HG03565 (cell line): ENCODE measurements at regions not wholly inside any gene's neighbourhood (a gene's known extent, or its start where the extent isn't known, plus 50 kb on each side); places are given as distances from the start of the nearest gene placed in this dataset.
"Not testable (repeated sequence)": the region's sequence is repeated elsewhere in the genome, so short reads cannot be mapped to it uniquely, and the experiment has no call there.

Experiments
- ATAC-seq: cut with Tn5 transposase; IDR thresholded peaks from one replicate; pipeline ENCODE4 v1.9.1; 2021; ENCODE audit warnings: mild to moderate bottlenecking, moderate library complexity; ENCODE audit not compliant: unreplicated experiment

GRCh38 chr1:57532299-57532698, 108.4 kb upstream of the DAB1 start:
- no peak for ATAC-seq

DNA sequence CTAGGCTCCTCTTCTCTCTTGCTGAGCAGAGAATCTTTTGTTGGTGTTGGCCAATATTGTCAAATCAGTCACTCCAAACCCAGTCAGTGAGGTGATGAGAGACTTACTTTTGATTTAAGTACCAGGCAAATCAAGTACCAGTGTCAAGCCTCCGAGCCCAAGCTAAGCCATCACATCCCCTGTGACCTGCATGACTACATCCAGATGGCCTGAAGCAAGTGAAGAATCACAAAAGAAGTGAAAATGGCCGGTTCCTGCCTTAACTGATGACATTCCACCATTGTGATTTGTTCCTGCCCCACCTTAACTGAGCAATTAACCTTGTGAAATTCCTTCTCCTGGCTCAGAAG, 107.0 kb upstream of the DAB1 start:
- ATAC-seq = not testable (repeated sequence)

DNA sequence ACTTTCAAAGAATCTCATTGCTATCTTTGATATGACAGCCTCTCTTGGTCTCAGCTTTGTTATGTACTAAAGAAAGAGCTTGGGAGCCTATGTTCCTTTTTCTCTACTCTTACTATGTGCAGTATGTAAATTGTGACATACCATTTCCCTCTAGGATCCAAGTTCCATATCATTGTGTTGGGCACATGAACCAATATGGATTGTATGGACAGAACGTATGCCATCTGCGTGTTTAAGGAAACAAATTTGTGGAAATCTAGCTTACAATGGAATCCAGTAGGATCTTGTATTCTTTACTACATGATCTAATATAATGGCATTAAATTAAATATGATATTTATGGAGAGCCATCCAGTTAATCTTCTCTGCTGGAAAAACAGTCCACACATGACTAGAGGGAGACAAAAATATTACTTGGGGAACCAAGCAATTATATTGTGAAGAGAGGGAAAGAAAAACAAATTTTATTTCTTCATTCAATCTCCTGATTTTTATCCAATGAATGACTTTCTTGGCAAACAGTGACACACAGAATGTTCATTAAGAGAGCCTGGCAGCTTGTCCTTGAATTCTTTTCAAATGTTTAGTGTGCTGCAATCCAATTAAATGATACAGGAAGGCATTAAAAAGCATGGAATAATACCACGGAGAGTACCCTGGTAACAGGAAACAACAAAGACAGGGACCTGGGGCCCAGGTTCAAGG, 106.5 kb upstream of the DAB1 start:
- no peak for ATAC-seq

DNA sequence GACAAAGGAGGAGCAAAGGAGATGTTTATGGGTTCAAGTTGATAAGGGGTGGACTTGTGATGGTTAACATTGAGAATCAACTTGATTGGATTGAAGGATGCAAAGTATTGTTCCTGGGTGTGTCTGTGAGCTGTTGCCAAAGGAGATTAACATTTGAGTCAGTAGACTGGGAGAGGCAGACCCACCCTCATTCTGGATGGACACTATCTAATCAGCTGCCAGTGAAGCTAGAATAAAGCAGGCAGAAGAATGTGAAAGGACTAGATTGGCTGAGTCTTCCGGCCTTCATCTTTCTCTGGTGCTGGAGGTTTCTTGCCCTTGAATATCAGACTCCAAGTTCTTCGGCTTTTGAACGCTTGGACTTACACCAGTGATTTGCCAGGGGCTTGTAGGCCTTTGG, 98.7 kb upstream of the DAB1 start:
- no peak for ATAC-seq

DNA sequence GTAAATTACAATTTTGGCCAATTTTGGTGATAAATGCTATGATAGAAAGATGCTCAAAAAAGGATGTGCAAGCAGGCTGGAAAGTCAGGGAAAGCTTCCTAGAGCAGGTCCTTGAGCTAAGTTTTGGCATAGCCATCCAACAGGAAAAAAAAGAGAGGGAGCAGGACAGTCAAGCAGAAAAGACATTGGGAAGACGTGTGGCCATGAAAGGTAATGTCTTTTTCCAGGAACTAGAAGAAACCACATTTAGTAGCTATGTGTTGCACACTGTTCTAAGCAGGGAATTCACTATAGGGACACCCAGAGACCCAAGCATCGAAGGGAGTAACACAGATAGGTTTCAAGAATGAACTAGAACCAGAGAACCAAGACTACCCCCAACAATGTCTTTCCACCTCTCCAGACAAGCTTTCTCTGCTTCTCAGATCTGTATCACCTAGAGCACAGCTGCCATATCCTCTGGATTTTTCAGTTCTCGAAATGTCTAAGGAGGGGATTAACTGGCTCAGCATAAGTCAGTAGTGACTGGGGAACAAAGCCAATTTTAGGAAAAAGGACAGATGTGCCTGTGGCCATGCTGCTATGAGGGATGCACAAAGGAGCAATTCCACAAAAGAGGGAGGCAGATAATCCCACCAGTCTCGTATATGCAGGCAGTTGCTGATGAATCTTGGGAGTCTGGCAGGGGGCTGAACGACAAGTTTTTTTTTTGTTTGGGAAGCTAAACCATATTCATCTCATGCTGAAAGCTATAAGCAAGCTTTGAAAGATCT, 97.1 kb upstream of the DAB1 start:
- ATAC-seq = no peak

GRCh38 chr1:57518496-57518895, 94.6 kb upstream of the DAB1 start:
- no peak for ATAC-seq

- no peak for ATAC-seq
Measured at GRCh38 chr1:57517587-57518374, 93.9 kb upstream of the DAB1 start.

- ATAC-seq = no peak
Measured at GRCh38 chr1:57512386-57512785, 88.5 kb upstream of the DAB1 start.

DNA sequence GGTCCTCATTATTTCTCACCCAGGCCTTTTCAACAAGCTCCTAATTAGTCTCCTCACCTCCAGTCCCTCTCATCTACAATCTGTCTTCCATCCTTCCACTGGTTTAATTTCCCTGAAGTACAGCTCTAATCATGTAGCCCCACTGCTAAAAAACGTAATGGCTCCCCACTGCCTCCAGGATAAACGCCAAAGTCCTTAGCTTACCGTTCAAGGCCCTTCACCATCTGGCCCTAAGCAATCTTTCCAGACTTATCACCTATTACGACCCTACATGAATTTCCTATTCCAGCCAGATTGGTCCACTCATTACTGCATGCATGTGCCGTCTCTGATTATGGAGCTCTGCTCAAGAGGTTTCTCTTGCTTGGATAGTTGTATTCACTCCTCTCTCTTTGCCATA, 83.1 kb upstream of the DAB1 start:
- no peak for ATAC-seq

DNA sequence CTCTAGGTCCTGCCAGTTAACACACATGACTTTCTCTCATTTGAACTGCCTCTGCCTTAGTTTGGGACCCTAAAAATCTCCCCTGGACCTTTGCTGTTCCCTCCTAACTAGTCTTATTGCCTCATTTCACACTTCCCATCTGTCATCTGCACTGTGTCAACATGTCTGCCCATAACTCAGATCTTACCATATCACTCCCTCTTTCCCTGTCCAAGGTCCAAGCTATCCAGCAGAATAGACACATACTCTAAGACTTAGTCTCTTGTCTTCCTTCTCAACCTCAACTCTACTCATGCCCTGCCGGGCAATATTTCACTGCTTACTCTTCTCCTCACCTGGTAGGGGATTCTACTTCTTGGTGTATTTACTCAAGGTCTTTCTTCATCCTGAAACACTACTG, 79.5 kb upstream of the DAB1 start:
- ATAC-seq = no peak

- no peak for ATAC-seq
Measured at GRCh38 chr1:57500136-57500830, 76.4 kb upstream of the DAB1 start.

GRCh38 chr1:57494530-57495079, 70.7 kb upstream of the DAB1 start:
- ATAC-seq = no peak

DNA sequence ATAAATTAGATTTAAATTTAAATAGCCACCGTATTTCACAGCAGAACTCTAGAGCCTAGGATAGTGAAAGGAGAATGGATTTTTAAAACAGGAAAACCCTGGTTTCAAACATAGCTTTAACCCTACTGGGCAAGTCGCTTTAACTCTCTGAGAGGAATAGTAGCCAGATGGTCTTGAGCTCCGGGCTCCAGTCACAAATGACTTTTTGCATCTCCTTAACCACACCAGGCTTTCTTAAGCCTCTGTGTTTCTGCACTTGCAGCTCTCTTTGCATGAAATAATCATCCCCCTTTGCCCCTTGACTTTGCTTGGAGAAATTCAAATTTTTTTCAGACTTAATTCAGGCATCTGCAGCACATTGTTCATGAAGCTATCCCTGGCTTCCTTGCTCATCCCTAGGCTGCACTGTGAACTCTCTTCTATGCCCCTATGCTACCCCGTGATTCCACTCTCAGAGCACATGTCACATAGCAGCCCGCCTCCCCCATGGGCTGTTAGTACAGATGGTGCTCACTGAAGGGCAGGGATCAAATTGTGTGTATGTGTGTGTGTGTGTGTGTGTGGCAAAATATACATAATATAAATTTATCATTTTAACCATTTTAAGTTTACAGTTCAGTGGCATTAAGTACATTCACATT, 68.8 kb upstream of the DAB1 start:
- ATAC-seq = no peak

DNA sequence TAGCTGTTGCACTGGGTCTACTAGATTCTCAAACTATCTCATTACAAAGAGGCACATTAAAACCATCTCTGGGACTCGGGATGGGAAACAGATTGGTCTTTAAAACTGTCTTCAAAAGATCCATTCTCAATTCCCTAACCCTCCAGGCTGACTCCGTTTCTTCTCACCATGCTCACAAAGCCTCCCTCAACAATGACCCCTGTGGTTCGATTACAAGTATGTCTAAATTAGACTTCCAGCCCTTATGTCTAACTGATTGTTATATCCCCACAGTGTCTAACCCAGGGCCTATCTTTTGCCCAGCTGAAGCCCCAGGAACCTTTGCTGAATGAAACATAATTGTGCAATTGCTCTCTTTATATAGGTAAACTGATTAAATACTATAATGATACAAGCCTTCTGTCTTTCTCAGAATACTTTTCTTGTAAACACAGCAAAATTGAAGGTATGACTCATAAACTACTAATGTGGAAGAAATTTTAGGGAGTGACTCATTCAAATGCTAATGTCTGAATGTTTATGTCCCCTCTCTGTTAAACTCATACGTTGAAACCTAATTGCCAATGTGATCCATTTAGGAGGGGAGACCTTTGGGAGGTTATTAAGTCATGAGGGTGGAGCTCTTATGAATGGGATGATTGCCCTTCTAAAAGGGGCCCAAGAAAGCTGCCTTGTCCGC, 65.6 kb upstream of the DAB1 start:
- no peak for ATAC-seq

DNA sequence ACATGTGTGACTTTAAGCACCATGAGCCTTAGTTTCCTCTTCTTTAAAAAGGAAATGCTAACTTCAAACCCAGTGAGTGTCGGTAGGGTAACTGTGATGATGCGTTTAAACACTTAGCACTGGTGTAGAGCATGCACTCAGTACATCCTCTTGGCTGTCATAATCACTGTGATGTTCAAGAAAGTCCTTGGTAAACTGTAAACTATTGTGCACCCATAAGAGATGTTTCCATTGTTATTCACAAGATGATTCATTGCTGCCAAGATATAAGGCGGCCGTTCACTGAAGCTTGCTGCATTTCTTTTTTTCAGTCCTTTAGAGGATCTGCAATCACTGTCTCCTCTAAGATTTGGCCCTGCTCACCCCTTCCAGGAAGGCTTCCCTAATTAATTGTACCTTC, 61.8 kb upstream of the DAB1 start:
- ATAC-seq = no peak

DNA sequence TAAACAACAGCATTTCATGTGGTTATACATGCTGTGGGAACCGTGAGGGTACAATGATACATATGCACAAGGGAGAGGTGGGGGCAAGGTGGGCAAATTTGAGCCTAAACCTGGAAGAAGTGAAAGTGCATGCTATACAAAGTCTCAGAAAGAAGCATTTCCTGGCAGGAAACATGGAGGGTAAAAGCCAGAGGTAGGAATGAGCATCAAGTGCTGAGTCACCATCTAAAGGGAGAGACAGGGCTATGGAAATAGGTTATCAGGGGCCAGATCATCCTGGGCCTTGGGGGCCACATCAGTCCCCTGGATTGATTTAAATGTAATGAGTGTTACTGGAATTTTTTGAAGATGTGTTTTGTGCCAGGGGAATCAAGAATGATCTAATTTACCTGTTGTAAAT, 60.1 kb upstream of the DAB1 start:
- ATAC-seq = no peak

- no peak for ATAC-seq
Measured at GRCh38 chr1:57479471-57479870, 55.6 kb upstream of the DAB1 start.

GRCh38 chr1:57475366-57475765, 51.5 kb upstream of the DAB1 start:
- ATAC-seq = no peak

- no peak for ATAC-seq
Measured at GRCh38 chr1:57474137-57474750, 50.4 kb upstream of the DAB1 start.
